Smooth muscle cell (in vitro differentiated cells): ENCODE measurements at regions not wholly inside any gene's neighbourhood (a gene's known extent, or its start where the extent isn't known, plus 50 kb on each side); places are given as distances from the start of the nearest gene placed in this dataset.

Experiments
- DNase-seq: peaks from one replicate; lab custom pipeline; 2025; ENCODE audit not compliant: unreplicated experiment; lab: John Stamatoyannopoulos, UW
- H2AFZ ChIP-seq: fragments of 200-600 bp; sonication (generic); 2 replicates; pipeline ENCODE4 v1.6.0; 2016; ENCODE audit warnings: antibody characterized with exemption, low read depth, mild to moderate bottlenecking
- H3F3A ChIP-seq: fragments of 200-600 bp; sonication (generic); 2 replicates; pipeline ENCODE4 v1.6.0; 2017; ENCODE audit warnings: antibody characterized with exemption, low read depth
- H3K27ac ChIP-seq: fragments of 200-600 bp; sonication (generic); 2 replicates; pipeline ENCODE4 v1.5.1; 2016; ENCODE audit warnings: low read depth, mild to moderate bottlenecking
- H3K27me3 ChIP-seq: fragments of 200-600 bp; sonication (generic); 2 replicates; pipeline ENCODE4 v1.6.1; 2016; ENCODE audit warnings: low read depth, mild to moderate bottlenecking
- H3K36me3 ChIP-seq: fragments of 200-600 bp; sonication (generic); 2 replicates; pipeline ENCODE4 v1.5.1; 2016; ENCODE audit warnings: low read depth
- H3K4me1 ChIP-seq: fragments of 200-600 bp; sonication (generic); 2 replicates; pipeline ENCODE4 v1.5.1; 2016; ENCODE audit warnings: low read depth
- H3K4me2 ChIP-seq: fragments of 200-600 bp; sonication (generic); 2 replicates; pipeline ENCODE4 v1.6.0; 2016; ENCODE audit warnings: mild to moderate bottlenecking
- H3K4me3 ChIP-seq: fragments of 200-600 bp; sonication (generic); 2 replicates; pipeline ENCODE4 v1.5.1; 2016; ENCODE audit warnings: mild to moderate bottlenecking
- H3K79me2 ChIP-seq: fragments of 200-600 bp; sonication (generic); 2 replicates; pipeline ENCODE4 v1.6.0; 2016; ENCODE audit warnings: low read depth, mild to moderate bottlenecking
- H3K9ac ChIP-seq: fragments of 200-600 bp; sonication (generic); 2 replicates; pipeline ENCODE4 v1.6.0; 2016; ENCODE audit warnings: low read depth
- H3K9me3 ChIP-seq: fragments of 200-600 bp; sonication (generic); replicated peaks from 2 replicates; pipeline ENCODE4 v1.5.1; 2016; ENCODE audit warnings: low read depth
- H4K20me1 ChIP-seq: fragments of 200-600 bp; sonication (generic); 2 replicates; pipeline ENCODE4 v1.6.0; 2016; ENCODE audit warnings: low read depth
- CTCF ChIP-seq: fragments of 200-600 bp; sonication (generic); IDR thresholded peaks from 2 replicates; pipeline ENCODE4 v1.5.1; 2017; ENCODE audit warnings: borderline replicate concordance, mild to moderate bottlenecking, antibody characterized with exemption; ENCODE audit not compliant: insufficient read depth, poor library complexity, severe bottlenecking
- WGBS: methylation state at CpG from one replicate; pipeline ENCODE4 v1.1.7; 2016; ENCODE audit warnings: low lambda C conversion rate; 5-methylcytosine and 5-hydroxymethylcytosine counted together

DNA sequence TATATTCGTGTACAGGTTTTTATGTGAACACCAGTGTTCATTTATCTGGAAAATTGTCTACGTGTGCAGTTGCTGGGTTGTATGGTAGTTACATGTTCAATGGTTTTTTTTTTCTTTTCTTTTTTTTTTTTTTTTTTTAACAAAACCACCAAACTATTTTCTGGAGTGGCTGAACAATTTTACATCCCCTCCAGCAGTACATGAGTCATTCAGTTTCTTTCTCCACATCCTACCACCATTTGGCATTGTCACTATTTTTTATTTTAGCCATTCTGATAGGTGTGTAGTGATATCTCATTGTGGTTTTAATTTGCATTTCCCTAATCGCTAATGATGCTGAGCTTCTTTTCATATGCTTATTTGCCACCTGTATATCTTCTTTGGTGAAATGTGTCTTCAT lies 256.3 kb upstream of the EOMES start:
- Histone ChIP-seq H4K20me1 (no peaks in the 10 kb centered on the region), H3K79me2 (no peaks in the 10 kb centered on the region), H3K9me3 (no peaks in the 10 kb centered on the region), H3K4me3 (no peak overlapping the region), H3K27ac (no peak overlapping the region), H3K27me3 (no peaks in the 10 kb centered on the region), H3K4me1 (no peaks in the 10 kb centered on the region), H3K36me3 (no peaks in the 10 kb centered on the region), H3K9ac (no peak overlapping the region), H2AFZ (no peak overlapping the region), H3K4me2 (no peak overlapping the region), H3F3A (no peaks in the 10 kb centered on the region)
- no peak for DNase-seq
- 84% methylated on average over 3 of the region's 3 CpGs for WGBS
- TF ChIP-seq CTCF, result no peak

DNA sequence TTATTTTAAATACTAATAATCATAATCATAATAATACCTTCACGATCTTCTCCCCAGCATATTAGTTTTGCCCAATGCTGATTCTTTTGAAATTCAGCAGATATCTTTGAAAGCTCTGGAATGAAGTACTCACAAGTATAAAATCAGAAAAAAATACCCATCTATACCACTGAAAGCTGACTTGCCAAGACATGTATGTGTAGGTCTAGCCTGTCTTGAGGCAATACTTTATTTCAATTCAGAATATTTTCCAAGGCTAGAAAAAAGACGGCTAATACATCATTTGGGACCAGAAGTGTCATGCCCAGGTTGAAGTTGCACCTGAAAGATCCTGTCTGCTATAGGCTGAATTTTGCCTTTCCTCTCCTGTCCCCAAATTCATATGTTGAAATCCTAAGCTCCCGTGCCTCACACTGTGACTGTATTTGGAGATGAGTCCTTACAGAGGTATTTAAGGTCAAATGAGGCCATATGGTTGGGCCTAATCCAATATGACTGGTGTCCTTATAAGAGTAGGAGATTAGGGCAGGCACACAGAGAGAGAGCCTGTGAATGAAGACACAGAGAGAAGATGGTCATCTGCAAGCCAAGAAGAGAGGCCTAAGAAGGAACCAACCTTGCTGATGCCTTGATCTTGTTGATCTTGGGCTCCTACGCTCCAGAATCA lies 255.9 kb upstream of the CMC1 start:
- WGBS, result 91% methylated on average over 4 of the region's 4 CpGs

GRCh38 chr3:27986234-27986879 lies 255.1 kb upstream of the CMC1 start:
- no peaks in the 10 kb centered on the region for H3K36me3 ChIP-seq
- no peak overlapping the region for H3K4me3 ChIP-seq
- H2AFZ ChIP-seq, result no peak overlapping the region
- H4K20me1 ChIP-seq, result no peaks in the 10 kb centered on the region
- 85% methylated on average over 6 of the region's 6 CpGs for WGBS
- no peaks in the 10 kb centered on the region for H3K9me3 ChIP-seq
- H3F3A ChIP-seq, result no peaks in the 10 kb centered on the region
- no peaks in the 10 kb centered on the region for H3K79me2 ChIP-seq
- TF ChIP-seq CTCF, result no peak
- no peaks in the 10 kb centered on the region for H3K27me3 ChIP-seq
- H3K4me1 ChIP-seq, result peaks cover 15% of the 10 kb centered on the region
- H3K9ac ChIP-seq, result no peak overlapping the region
- H3K27ac ChIP-seq, result no peak overlapping the region
- H3K4me2 ChIP-seq, result no peak overlapping the region
- no peak for DNase-seq

More for the DNA sequence above, 255.9 kb upstream of the CMC1 start:
- no peaks in the 10 kb centered on the region for H3K79me2 ChIP-seq
- no peak overlapping the region for H3K9ac ChIP-seq
- no peak overlapping the region for H3K27ac ChIP-seq
- no peak for TF ChIP-seq CTCF
- H3K27me3 ChIP-seq, result no peaks in the 10 kb centered on the region
- DNase-seq, result no peak
- no peak overlapping the region for H3K4me3 ChIP-seq
- H3K9me3 ChIP-seq, result no peaks in the 10 kb centered on the region
- H2AFZ ChIP-seq, result no peak overlapping the region
- no peaks in the 10 kb centered on the region for H3K36me3 ChIP-seq
- no peaks in the 10 kb centered on the region for H3F3A ChIP-seq
- H4K20me1 ChIP-seq, result no peaks in the 10 kb centered on the region
- peaks cover 15% of the 10 kb centered on the region for H3K4me1 ChIP-seq
- no peak overlapping the region for H3K4me2 ChIP-seq

GRCh38 chr3:27990324-27990723 lies 251.1 kb upstream of the CMC1 start:
- Histone ChIP-seq H3K27ac (no peak overlapping the region), H3K9ac (no peak overlapping the region), H3F3A (no peaks in the 10 kb centered on the region), H3K4me3 (no peak overlapping the region), H3K27me3 (no peaks in the 10 kb centered on the region), H4K20me1 (no peaks in the 10 kb centered on the region), H3K4me2 (no peak overlapping the region), H3K79me2 (no peaks in the 10 kb centered on the region), H3K36me3 (no peaks in the 10 kb centered on the region), H3K9me3 (no peaks in the 10 kb centered on the region), H2AFZ (no peak overlapping the region), H3K4me1 (peaks cover 26% of the 10 kb centered on the region)
- no peak for TF ChIP-seq CTCF
- DNase-seq, result no peak
